SJSA1 (cell line): ENCODE measurements at regions not wholly inside any gene's neighbourhood (a gene's known extent, or its start where the extent isn't known, plus 50 kb on each side); places are given as distances from the start of the nearest gene placed in this dataset.
"Not testable (repeated sequence)": the region's sequence is repeated elsewhere in the genome, so short reads cannot be mapped to it uniquely, and the experiment has no call there.

Experiments used
- DNase-seq, 2 experiments: peaks; one replicate each; pipeline ENCODE4 v3.0.0-alpha.2; 2015 to 2020; ENCODE audit warnings: low spot score in 2 of 2, low read depth in 1 of 2
- H3K27ac ChIP-seq: fragments of 250-450 bp; sonication (Bioruptor Pico); 2 replicates; pipeline ENCODE4 v1.5.1; 2020; ENCODE audit warnings: mild to moderate bottlenecking, moderate library complexity
- H3K27me3 ChIP-seq: fragments of 250-450 bp; sonication (Bioruptor Pico); replicated peaks from 2 replicates; pipeline ENCODE4 v1.5.1; 2020; ENCODE audit warnings: mild to moderate bottlenecking, moderate library complexity
- H3K36me3 ChIP-seq: fragments of 250-450 bp; sonication (Bioruptor Pico); 2 replicates; pipeline ENCODE4 v1.5.1; 2020; ENCODE audit warnings: mild to moderate bottlenecking
- H3K4me1 ChIP-seq: fragments of 250-450 bp; sonication (Bioruptor Pico); replicated peaks from 2 replicates; pipeline ENCODE4 v1.6.1; 2021; ENCODE audit warnings: mild to moderate bottlenecking
- H3K4me3 ChIP-seq: fragments of 250-450 bp; sonication (Bioruptor Pico); 2 replicates; pipeline ENCODE4 v1.5.1; 2020; ENCODE audit warnings: mild to moderate bottlenecking
- H3K9me3 ChIP-seq: fragments of 250-450 bp; sonication (Bioruptor Pico); replicated peaks from 2 replicates; pipeline ENCODE4 v1.5.1; 2020; ENCODE audit warnings: mild to moderate bottlenecking

- H3K36me3 ChIP-seq = no peaks in the 10 kb centered on the region
- H3K27ac ChIP-seq = no peak overlapping the region
- no peaks in the 10 kb centered on the region for H3K9me3 ChIP-seq
- DNase-seq = no peak
- no peaks in the 10 kb centered on the region for H3K27me3 ChIP-seq
- H3K4me1 ChIP-seq = no peaks in the 10 kb centered on the region
- H3K4me3 ChIP-seq = no peak overlapping the region
Observed at GRCh38 chr18:57901825-57902589, 98.9 kb upstream of the ATP8B1 start.

GRCh38 chr18:57900906-57901435, 97.9 kb upstream of the ATP8B1 start:
- H3K9me3 ChIP-seq = no peaks in the 10 kb centered on the region
- no peaks in the 10 kb centered on the region for H3K4me1 ChIP-seq
- H3K36me3 ChIP-seq = no peaks in the 10 kb centered on the region
- no peaks in the 10 kb centered on the region for H3K27me3 ChIP-seq
- no peak for DNase-seq
- H3K27ac ChIP-seq = no peak overlapping the region
- H3K4me3 ChIP-seq = no peak overlapping the region

- Histone ChIP-seq H3K9me3 (no peaks in the 10 kb centered on the region), H3K27me3 (no peaks in the 10 kb centered on the region), H3K4me3 (no peak overlapping the region), H3K27ac (no peak overlapping the region), H3K4me1 (no peaks in the 10 kb centered on the region), H3K36me3 (no peaks in the 10 kb centered on the region)
- DNase-seq = peak in 1 of 2 experiments; percentile 26
Observed at GRCh38 chr18:57898506-57899124, 95.5 kb upstream of the ATP8B1 start.

GRCh38 chr18:57895182-57895581, 92.1 kb upstream of the ATP8B1 start:
- Histone ChIP-seq H3K36me3 (no peaks in the 10 kb centered on the region), H3K27me3 (no peaks in the 10 kb centered on the region), H3K27ac (no peak overlapping the region), H3K9me3 (no peaks in the 10 kb centered on the region), H3K4me1 (no peaks in the 10 kb centered on the region), H3K4me3 (no peak overlapping the region)
- DNase-seq = no peak

GRCh38 chr18:57891707-57892391, 88.7 kb upstream of the ATP8B1 start:
- no peak overlapping the region for H3K4me3 ChIP-seq
- no peak for DNase-seq

GRCh38 chr18:57890266-57890665, 87.2 kb upstream of the ATP8B1 start:
- no peaks in the 10 kb centered on the region for H3K4me1 ChIP-seq
- no peak overlapping the region for H3K27ac ChIP-seq
- no peak overlapping the region for H3K4me3 ChIP-seq
- no peaks in the 10 kb centered on the region for H3K27me3 ChIP-seq
- no peak for DNase-seq
- H3K9me3 ChIP-seq = no peaks in the 10 kb centered on the region
- H3K36me3 ChIP-seq = no peaks in the 10 kb centered on the region

More at GRCh38 chr18:57891707-57892391, 88.7 kb upstream of the ATP8B1 start:
- H3K27me3 ChIP-seq = no peaks in the 10 kb centered on the region
- H3K36me3 ChIP-seq = no peaks in the 10 kb centered on the region
- H3K9me3 ChIP-seq = no peaks in the 10 kb centered on the region
- no peak overlapping the region for H3K27ac ChIP-seq
- no peaks in the 10 kb centered on the region for H3K4me1 ChIP-seq

- Histone ChIP-seq H3K4me1 (no peaks in the 10 kb centered on the region), H3K9me3 (no peaks in the 10 kb centered on the region), H3K27me3 (no peaks in the 10 kb centered on the region), H3K27ac (no peak overlapping the region), H3K36me3 (no peaks in the 10 kb centered on the region), H3K4me3 (no peak overlapping the region)
- no peak for DNase-seq
Observed at GRCh38 chr18:57889841-57890240, 86.7 kb upstream of the ATP8B1 start.

GRCh38 chr18:57887543-57888383, 84.6 kb upstream of the ATP8B1 start:
- no peaks in the 10 kb centered on the region for H3K36me3 ChIP-seq
- no peaks in the 10 kb centered on the region for H3K4me1 ChIP-seq
- DNase-seq = no peak
- no peaks in the 10 kb centered on the region for H3K9me3 ChIP-seq
- no peaks in the 10 kb centered on the region for H3K27me3 ChIP-seq
- H3K4me3 ChIP-seq = no peak overlapping the region
- no peak overlapping the region for H3K27ac ChIP-seq

- Histone ChIP-seq H3K9me3 (no peaks in the 10 kb centered on the region), H3K4me3 (no peak overlapping the region), H3K36me3 (no peaks in the 10 kb centered on the region), H3K4me1 (no peaks in the 10 kb centered on the region), H3K27ac (no peak overlapping the region), H3K27me3 (no peaks in the 10 kb centered on the region)
- no peak for DNase-seq
Observed at GRCh38 chr18:57885931-57886330, 82.8 kb upstream of the ATP8B1 start.

- DNase-seq = no peak
- Histone ChIP-seq H3K27ac (no peak overlapping the region), H3K4me1 (no peaks in the 10 kb centered on the region), H3K36me3 (no peaks in the 10 kb centered on the region), H3K27me3 (no peaks in the 10 kb centered on the region), H3K4me3 (no peak overlapping the region), H3K9me3 (peaks cover 11% of the 10 kb centered on the region)
Observed at GRCh38 chr18:57882465-57882864, 79.3 kb upstream of the ATP8B1 start.

GRCh38 chr18:57881818-57882413, 78.8 kb upstream of the ATP8B1 start:
- DNase-seq = peak; percentile 44 to 68
- Histone ChIP-seq H3K27me3 (no peaks in the 10 kb centered on the region), H3K4me1 (no peaks in the 10 kb centered on the region), H3K9me3 (peaks cover 11% of the 10 kb centered on the region), H3K36me3 (no peaks in the 10 kb centered on the region), H3K4me3 (no peak overlapping the region), H3K27ac (no peak overlapping the region)

GRCh38 chr18:57879924-57880323, 76.8 kb upstream of the ATP8B1 start:
- not testable (repeated sequence) for H3K27ac ChIP-seq, H3K27me3 ChIP-seq, H3K4me1 ChIP-seq, H3K4me3 ChIP-seq, DNase-seq, H3K36me3 ChIP-seq
- peaks cover 13% of the 10 kb centered on the region for H3K9me3 ChIP-seq

- Histone ChIP-seq H3K27me3 (no peaks in the 10 kb centered on the region), H3K9me3 (no peaks in the 10 kb centered on the region; the same call in 1 of the 2 replicates), H3K4me3 (no peak overlapping the region), H3K27ac (no peak overlapping the region), H3K4me1 (no peaks in the 10 kb centered on the region), H3K36me3 (no peaks in the 10 kb centered on the region)
- DNase-seq = no peak
Observed at GRCh38 chr18:57869221-57869620, 66.1 kb upstream of the ATP8B1 start.
